ENCODE measurements at regions not wholly inside any gene's neighbourhood (a gene's known extent, or its start where the extent isn't known, plus 50 kb on each side); places are given as distances from the start of the nearest gene placed in this dataset.

DNA sequence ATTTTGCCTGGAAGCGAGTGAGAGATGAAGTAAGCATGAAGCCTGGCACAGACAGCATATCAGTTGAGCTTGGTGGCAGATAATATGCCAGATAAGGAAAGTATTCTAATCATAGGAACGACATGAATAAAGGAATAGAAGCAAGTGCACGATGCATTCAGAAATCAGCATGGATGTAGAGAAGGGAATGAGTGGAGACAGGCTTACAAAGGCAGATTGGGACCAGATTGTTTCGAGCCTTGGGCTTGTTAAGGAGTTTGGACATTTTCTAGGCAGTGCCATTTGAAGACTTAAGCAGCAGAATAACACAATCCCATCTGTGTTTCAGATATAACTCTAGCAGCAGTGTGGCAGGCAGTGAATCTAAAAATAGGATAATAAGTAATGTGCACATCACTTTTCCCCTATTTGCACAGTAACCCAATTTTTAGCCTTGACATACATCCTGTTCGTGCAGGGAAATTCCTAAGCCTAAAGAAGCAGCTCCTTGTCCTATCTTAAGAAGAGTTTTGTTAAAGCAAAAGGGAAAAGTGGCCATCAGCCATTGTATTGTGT is 450.2 kb downstream of the PLCL1 start:
- TF ChIP-seq, protein P1, sequence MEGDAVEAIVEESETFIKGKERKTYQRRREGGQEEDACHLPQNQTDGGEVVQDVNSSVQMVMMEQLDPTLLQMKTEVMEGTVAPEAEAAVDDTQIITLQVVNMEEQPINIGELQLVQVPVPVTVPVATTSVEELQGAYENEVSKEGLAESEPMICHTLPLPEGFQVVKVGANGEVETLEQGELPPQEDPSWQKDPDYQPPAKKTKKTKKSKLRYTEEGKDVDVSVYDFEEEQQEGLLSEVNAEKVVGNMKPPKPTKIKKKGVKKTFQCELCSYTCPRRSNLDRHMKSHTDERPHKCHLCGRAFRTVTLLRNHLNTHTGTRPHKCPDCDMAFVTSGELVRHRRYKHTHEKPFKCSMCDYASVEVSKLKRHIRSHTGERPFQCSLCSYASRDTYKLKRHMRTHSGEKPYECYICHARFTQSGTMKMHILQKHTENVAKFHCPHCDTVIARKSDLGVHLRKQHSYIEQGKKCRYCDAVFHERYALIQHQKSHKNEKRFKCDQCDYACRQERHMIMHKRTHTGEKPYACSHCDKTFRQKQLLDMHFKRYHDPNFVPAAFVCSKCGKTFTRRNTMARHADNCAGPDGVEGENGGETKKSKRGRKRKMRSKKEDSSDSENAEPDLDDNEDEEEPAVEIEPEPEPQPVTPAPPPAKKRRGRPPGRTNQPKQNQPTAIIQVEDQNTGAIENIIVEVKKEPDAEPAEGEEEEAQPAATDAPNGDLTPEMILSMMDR (conservative IDR thresholded peaks at IDR 0.05): no peak
- TF ChIP-seq EZH2 (IDR thresholded peaks at IDR 0.05; ENCODE audit: low read depth): no peak

Data from PC-9 (cell line).